Suprapubic skin (tissue), 4 donors: ENCODE measurements at regions not wholly inside any gene's neighbourhood (a gene's known extent, or its start where the extent isn't known, plus 50 kb on each side); places are given as distances from the start of the nearest gene placed in this dataset.

Experiments
- EP300 ChIP-seq: sonication (generic); formaldehyde crosslinking; IDR thresholded peaks from one replicate; pipeline ENCODE4 v1.6.1; 2017; ENCODE audit warnings: antibody characterized with exemption
- POLR2A ChIP-seq, 2 donors: fragments of 450-650 bp; IDR thresholded peaks; one replicate each; pipeline ENCODE4 v1.6.1; 2017; ENCODE audit warnings: antibody characterized with exemption in 2 of 2, mild to moderate bottlenecking in 2 of 2, moderate library complexity in 2 of 2
- POLR2AphosphoS5 ChIP-seq, 3 donors: sonication (generic); formaldehyde crosslinking; IDR thresholded peaks; one replicate each; pipeline ENCODE4 v1.6.1; 2017; ENCODE audit warnings: antibody characterized with exemption in 3 of 3
- TF ChIP-seq, protein P1 (sequence below), 2 donors: fragments of 200-600 bp in 1 of 2; fragments of 450-650 bp in 1 of 2; sonication (generic) in 1 of 2; IDR thresholded peaks; one replicate each; pipeline ENCODE4 v1.5.1; 2016 to 2019; ENCODE audit warnings: antibody characterized with exemption in 2 of 2, mild to moderate bottlenecking in 1 of 2, moderate library complexity in 1 of 2

DNA sequence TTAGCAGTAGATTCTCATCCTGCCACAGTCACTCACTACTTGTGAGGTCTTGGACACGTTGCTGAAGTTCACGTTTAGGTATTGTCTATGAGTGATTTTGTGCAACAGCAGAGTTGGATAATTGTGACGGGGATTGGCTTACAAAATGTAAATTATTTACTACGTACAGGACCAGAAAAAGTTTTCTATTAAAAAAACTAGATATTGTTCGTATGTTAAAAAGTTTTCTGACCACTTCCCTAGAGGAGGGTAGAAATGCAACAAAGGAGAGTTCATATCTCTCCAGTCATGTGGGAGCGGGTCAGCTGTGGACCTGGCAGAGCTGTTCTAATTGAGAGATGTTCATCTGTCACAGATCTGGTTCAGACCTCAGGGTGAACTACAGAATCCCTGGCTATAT lies 976.1 kb upstream of the NUDT12 start:
- TF ChIP-seq, protein P1, sequence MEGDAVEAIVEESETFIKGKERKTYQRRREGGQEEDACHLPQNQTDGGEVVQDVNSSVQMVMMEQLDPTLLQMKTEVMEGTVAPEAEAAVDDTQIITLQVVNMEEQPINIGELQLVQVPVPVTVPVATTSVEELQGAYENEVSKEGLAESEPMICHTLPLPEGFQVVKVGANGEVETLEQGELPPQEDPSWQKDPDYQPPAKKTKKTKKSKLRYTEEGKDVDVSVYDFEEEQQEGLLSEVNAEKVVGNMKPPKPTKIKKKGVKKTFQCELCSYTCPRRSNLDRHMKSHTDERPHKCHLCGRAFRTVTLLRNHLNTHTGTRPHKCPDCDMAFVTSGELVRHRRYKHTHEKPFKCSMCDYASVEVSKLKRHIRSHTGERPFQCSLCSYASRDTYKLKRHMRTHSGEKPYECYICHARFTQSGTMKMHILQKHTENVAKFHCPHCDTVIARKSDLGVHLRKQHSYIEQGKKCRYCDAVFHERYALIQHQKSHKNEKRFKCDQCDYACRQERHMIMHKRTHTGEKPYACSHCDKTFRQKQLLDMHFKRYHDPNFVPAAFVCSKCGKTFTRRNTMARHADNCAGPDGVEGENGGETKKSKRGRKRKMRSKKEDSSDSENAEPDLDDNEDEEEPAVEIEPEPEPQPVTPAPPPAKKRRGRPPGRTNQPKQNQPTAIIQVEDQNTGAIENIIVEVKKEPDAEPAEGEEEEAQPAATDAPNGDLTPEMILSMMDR (IDR thresholded peaks at IDR 0.05) = no peak
- TF ChIP-seq POLR2AphosphoS5 (IDR thresholded peaks at IDR 0.05) (no peak), POLR2A (IDR thresholded peaks at IDR 0.05) (no peak), EP300 (no peak)
